ENCODE measurements at regions not wholly inside any gene's neighbourhood (a gene's known extent, or its start where the extent isn't known, plus 50 kb on each side); places are given as distances from the start of the nearest gene placed in this dataset.

DNA sequence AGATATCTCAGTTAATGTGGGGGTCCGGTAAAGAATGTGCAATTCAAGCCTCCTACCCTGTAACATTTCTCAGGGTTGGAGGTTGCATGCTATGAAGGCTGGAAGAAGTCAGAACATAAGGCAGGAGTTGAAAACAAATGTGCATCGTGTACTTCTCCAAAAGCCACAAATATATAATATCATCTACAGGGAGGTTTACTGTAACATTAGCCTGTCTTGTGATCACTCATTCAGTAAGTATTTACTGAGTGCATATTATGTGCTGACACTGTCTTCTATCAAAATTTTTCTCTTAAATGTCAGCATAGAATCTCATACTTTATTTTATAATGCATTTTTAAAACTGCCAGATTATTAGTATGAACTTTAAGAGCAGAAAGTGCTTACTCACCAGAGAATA lies 105.6 kb upstream of the ZNF366 start:
- Histone ChIP-seq H3K27me3 (ENCODE audit: control insufficient read depth, insufficient read depth, low read length) (no peaks in the 10 kb centered on the region), H3K9me3 (ENCODE audit: control insufficient read depth, insufficient read depth, low read length) (no peaks in the 10 kb centered on the region), H3K4me3 (ENCODE audit: low read depth, low read length) (no peak overlapping the region), H3K27ac (ENCODE audit: low read depth, low read length) (no peak overlapping the region)
- TF ChIP-seq, protein P1, sequence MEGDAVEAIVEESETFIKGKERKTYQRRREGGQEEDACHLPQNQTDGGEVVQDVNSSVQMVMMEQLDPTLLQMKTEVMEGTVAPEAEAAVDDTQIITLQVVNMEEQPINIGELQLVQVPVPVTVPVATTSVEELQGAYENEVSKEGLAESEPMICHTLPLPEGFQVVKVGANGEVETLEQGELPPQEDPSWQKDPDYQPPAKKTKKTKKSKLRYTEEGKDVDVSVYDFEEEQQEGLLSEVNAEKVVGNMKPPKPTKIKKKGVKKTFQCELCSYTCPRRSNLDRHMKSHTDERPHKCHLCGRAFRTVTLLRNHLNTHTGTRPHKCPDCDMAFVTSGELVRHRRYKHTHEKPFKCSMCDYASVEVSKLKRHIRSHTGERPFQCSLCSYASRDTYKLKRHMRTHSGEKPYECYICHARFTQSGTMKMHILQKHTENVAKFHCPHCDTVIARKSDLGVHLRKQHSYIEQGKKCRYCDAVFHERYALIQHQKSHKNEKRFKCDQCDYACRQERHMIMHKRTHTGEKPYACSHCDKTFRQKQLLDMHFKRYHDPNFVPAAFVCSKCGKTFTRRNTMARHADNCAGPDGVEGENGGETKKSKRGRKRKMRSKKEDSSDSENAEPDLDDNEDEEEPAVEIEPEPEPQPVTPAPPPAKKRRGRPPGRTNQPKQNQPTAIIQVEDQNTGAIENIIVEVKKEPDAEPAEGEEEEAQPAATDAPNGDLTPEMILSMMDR (IDR thresholded peaks at IDR 0.05; ENCODE audit: low read depth, low read length): no peak
- no peak for DNase-seq (ENCODE audit: low read depth, low spot score)
- ChIA-PET CTCF (interaction anchor here (3.0 to 3.9 kb wide), 2 partner anchors 10 to 205 kb away, joined by 17 to 32 read pairs; partner anchors contain the start of gene TNPO1), POLR2A (no interaction called here)

DNA sequence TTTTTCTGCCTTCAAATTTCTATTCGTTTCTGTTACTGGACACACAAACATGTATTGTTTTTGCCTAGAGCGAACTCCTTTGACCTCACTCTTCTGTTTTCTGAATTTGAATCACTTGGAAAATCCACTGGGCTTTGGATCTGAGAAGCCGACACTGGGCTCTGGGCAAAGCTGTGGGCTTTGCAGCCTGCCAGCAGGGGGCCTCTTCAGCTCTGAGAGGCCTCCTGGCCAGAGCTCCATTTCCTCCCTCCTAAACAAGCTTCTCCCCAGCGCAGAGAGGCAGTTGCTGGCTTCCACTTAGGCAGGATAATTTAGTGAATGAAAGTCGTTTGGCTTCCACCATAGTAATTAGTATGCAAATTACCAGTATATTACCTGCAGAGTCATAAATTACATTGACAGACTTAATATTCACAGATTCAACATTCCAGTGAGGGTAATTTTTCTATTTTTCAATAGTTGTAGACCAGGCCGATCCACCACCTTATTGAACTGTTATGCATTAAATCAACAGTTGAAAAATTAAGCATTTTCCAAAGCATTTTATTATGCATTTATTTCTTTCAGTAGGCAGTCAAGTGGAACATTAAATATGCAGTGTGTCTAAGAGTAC lies 104.0 kb upstream of the ZNF366 start:
- Histone ChIP-seq H3K4me3 (ENCODE audit: low read depth, low read length) (no peak overlapping the region), H3K27me3 (ENCODE audit: control insufficient read depth, insufficient read depth, low read length) (no peaks in the 10 kb centered on the region), H3K9me3 (ENCODE audit: control insufficient read depth, insufficient read depth, low read length) (no peaks in the 10 kb centered on the region), H3K27ac (ENCODE audit: low read depth, low read length) (no peak overlapping the region)
- TF ChIP-seq, protein P1 (IDR thresholded peaks at IDR 0.05; ENCODE audit: low read depth, low read length): peak; percentile 99
- peak; percentile 46 for DNase-seq (ENCODE audit: low read depth, low spot score)
- CTCF ChIA-PET: interaction anchor here (0.5 to 4.7 kb wide), 32 partner anchors 8 to 314 kb away, joined by 3 to 42 read pairs (median 6); partner anchors contain the start of gene TNPO1
- POLR2A ChIA-PET: no interaction called here

DNA sequence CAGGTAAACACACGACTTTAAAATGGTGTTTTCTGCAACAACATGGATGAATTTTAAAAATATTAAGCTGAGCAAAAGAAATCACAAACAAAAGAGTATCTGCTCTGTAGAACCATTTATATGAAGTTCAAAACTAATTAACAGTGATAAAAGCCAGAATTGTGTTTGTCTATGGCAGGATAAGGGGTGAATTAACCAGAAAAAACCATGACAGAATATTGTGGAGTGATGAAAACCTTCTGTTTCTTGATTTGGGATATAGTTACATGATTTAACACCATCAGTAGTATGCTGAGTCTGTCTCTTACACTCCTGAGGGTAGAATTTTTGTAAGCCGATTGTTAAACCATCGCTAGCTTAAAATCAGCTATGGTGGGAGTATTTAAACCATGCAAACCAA lies 101.7 kb upstream of the ZNF366 start:
- POLR2A ChIA-PET: no interaction called here
- no peaks in the 10 kb centered on the region for H3K27me3 ChIP-seq (ENCODE audit: control insufficient read depth, insufficient read depth, low read length)
- CTCF ChIA-PET: interaction anchor here (0.6 to 4.7 kb wide), 5 partner anchors 9 to 262 kb away, joined by 3 to 42 read pairs (median 3); no protein-coding TSS in a partner anchor
- no peak for DNase-seq (ENCODE audit: low read depth, low spot score)
- H3K4me3 ChIP-seq (ENCODE audit: low read depth, low read length): no peak overlapping the region
- no peak overlapping the region for H3K27ac ChIP-seq (ENCODE audit: low read depth, low read length)
- H3K9me3 ChIP-seq (ENCODE audit: control insufficient read depth, insufficient read depth, low read length): no peaks in the 10 kb centered on the region
- TF ChIP-seq, protein P1 (IDR thresholded peaks at IDR 0.05; ENCODE audit: low read depth, low read length): no peak

DNA sequence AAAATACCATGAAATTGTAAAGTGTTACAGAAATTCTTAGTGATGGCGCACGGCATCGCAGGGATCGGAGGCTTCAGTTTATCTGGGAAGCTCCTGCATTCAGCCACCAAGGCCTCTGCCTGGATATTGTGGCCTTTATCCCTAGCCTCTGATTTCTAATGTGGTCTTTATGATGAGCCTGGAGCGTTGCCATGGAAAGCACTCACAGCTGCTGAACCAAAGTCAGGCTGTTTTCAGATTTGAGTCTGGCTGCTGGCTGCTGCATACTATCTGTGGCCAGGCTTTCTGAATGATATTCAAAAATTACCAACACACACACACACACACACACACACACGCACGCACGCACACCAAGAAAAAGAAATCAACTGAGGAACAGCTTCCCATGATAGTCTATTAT lies 101.1 kb upstream of the ZNF366 start:
- peak; percentile 37 for DNase-seq (ENCODE audit: low read depth, low spot score)
- ChIA-PET POLR2A (no interaction called here), CTCF (interaction anchor here (0.7 to 4.7 kb wide), 3 partner anchors 8 to 242 kb away, joined by 3 to 42 read pairs (median 3); no protein-coding TSS in a partner anchor)
- Histone ChIP-seq H3K4me3 (ENCODE audit: low read depth, low read length) (no peak overlapping the region), H3K9me3 (ENCODE audit: control insufficient read depth, insufficient read depth, low read length) (no peaks in the 10 kb centered on the region), H3K27me3 (ENCODE audit: control insufficient read depth, insufficient read depth, low read length) (no peaks in the 10 kb centered on the region), H3K27ac (ENCODE audit: low read depth, low read length) (no peak overlapping the region)
- TF ChIP-seq, protein P1 (IDR thresholded peaks at IDR 0.05; ENCODE audit: low read depth, low read length): no peak

DNA sequence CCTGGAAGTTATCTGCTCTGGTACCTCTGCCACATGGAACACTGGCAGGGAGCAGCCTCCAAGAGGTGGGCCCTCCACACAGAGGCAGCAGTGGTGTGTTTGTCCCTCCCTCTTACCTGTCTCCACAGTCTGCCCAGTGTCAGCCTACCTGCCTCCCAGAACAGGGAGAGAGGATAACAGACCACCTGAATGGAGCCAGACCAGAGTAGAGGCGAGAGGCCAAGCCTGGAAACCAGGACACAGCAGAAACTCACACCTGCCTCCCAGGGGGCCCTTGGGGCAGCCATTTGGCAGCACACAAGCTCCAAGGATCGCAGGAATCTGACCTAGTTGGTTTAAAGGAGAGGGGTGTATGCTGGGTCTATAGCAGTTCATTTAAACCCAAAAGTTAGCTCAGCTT lies 100.2 kb upstream of the ZNF366 start:
- CTCF ChIA-PET: interaction anchor here (1.3 kb wide), 1 partner anchor 24 kb away, joined by 3 read pairs; no protein-coding TSS in a partner anchor

More for the DNA sequence above, 100.2 kb upstream of the ZNF366 start:
- Histone ChIP-seq H3K9me3 (ENCODE audit: control insufficient read depth, insufficient read depth, low read length) (no peaks in the 10 kb centered on the region), H3K27me3 (ENCODE audit: control insufficient read depth, insufficient read depth, low read length) (no peaks in the 10 kb centered on the region), H3K4me3 (ENCODE audit: low read depth, low read length) (no peak overlapping the region), H3K27ac (ENCODE audit: low read depth, low read length) (no peak overlapping the region)
- DNase-seq (ENCODE audit: low read depth, low spot score): no peak
- POLR2A ChIA-PET: no interaction called here
- TF ChIP-seq, protein P1 (IDR thresholded peaks at IDR 0.05; ENCODE audit: low read depth, low read length): no peak
